HG03060 (cell line): ENCODE measurements at regions not wholly inside any gene's neighbourhood (a gene's known extent, or its start where the extent isn't known, plus 50 kb on each side); places are given as distances from the start of the nearest gene placed in this dataset.

Experiments used
- ATAC-seq: cut with Tn5 transposase; IDR thresholded peaks from one replicate; pipeline ENCODE4 v1.9.1; 2021; ENCODE audit warnings: low read depth, moderate number of reproducible peaks; ENCODE audit not compliant: unreplicated experiment

DNA sequence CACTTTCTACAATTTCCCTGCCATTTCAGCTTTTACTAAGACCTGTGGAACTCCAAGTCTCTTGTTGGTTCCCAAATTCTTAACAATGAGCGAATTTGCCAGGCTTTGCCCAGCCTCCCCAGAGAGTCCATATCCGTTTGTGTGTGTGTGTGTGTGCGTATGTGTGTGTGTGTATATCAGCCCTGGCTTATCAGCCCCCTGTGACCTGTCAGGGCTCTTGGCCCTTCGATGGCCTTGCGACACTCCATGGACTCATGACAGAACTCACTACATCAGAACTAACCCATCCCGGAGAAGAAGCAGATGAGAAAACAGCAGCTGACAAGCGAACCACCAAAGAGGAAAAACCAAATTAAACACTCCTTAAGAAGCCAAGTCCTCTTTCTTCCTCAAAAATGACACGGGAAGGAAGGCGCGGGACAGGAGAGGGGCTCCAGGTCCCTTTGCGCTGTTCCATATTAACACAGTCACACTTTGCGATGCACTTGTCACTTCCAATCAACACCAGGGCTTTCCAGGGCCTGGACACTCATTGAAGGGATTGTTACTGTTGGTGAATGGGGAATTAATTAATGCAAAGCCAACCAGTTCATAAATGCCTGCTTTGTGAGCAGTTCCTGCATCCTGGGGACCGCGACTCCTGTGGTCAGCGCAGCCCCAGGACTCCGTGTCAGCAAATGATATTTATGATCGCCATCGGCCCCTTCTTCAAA lies 524.0 kb downstream of the CD83 start:
- no peak for ATAC-seq

DNA sequence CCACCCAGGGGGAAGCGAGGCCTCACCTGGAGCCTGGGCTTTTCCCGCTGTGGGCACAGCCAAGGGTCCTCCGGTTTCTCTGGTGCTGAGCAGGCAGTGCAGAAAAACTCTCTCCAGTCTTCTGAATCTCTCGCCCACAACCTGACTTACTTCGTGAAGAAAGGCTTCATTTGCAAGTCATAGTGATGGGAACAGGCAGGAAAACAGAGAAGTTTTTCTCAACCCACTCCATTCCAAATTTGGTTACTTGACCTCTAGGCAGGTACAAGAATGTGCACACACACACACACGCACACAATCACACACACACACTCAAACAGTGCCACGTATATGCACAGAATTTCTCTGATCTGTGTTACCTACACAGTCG lies 524.5 kb downstream of the CD83 start:
- no peak for ATAC-seq

DNA sequence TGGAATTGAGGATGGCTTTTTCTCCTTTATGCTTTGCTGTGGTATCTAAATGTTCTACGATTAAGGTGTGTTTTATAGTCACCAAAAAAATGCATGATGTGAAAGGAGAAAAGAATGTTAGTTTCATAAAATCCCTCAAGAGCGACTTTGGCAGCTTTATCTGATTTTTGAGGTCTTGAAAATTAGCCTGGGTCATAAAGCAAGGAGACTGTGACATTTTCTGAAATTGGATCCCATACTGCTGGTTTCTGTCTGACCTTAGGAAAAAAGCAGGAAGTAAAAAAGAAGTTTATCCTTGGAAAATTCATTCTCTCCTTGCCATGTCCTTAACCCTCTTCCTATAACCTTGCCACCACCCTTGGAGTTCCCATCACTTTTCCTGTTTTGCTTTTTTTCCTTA lies 525.3 kb downstream of the CD83 start:
- no peak for ATAC-seq

GRCh38 chr6:14644381-14644780 lies 526.8 kb downstream of the CD83 start:
- no peak for ATAC-seq

DNA sequence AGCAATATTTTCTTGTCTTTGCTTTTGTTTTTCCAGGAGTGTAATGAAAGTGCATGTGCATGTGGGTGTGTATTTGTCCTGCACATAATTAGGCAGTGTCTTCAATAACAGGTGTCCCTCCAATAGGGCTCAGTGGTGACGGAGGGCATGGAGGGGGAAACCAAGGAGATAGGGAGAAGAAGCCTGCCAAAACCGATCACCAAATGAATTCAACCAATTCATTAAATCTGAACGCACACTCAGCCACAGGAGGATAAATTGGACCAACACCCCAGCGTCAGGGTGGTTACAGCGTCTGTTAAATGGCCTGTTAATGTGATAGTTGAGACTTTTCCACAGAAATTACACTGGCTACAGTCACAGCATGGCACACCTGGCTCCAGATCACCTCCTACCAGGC lies 527.6 kb downstream of the CD83 start:
- no peak for ATAC-seq

DNA sequence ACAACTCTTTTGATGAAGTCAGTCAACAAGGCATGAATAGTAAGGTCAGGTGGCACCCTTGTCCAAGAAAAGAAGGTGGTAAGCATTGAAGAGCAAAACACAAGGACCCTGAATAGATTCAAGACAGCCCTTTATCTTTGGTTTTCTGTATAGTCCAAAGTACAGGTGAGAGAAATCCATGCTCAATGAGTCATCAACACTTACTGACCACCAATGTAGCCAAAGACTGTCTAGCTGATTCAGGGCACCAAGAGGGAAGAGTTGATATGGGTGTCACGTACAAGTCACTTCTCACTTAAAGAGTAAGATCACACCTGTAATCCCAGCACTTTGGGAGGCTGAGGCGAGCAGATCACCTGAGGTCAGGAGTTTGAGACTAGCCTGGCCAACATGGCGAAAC lies 528.3 kb downstream of the CD83 start:
- no peak for ATAC-seq

DNA sequence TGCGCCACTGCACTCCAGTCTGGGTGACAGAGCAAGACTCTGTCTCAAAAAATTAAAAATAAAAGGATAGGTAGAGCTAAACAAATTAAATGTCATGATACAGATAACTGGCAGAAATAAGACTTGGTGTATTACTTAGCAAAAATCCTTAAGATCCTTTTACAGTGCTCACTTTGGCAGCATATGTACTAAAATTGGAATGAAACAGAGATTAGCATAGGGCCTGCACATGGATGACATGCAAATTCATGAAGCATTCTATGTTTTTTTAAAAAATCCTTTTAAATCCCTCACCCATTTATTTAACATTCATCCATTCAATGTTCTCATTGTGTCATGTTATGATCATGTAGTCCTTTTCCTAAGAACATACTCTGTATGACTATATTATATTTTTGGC lies 528.8 kb downstream of the CD83 start:
- ATAC-seq, result no peak

DNA sequence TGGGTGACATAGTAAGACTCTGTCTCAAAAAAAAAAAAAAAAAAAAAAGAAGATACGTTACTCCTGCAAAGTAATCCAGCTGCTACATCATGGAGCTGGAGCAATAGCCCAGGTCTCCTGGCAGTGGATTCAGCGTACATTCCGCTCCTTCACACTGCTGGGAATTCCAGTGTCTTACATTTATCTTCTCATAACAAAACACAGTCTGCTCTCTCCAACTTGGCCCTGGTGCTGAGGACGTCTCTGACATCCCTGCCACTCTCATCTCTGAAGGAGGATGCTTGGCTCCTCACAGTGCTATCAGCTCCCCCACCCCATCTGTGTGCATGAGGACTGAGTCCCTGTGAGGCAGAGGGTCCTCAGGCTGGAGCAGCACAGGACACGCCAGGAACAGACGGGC lies 529.8 kb downstream of the CD83 start:
- no peak for ATAC-seq

- no peak for ATAC-seq
Observed at GRCh38 chr6:14652536-14652935, 535.0 kb downstream of the CD83 start.

DNA sequence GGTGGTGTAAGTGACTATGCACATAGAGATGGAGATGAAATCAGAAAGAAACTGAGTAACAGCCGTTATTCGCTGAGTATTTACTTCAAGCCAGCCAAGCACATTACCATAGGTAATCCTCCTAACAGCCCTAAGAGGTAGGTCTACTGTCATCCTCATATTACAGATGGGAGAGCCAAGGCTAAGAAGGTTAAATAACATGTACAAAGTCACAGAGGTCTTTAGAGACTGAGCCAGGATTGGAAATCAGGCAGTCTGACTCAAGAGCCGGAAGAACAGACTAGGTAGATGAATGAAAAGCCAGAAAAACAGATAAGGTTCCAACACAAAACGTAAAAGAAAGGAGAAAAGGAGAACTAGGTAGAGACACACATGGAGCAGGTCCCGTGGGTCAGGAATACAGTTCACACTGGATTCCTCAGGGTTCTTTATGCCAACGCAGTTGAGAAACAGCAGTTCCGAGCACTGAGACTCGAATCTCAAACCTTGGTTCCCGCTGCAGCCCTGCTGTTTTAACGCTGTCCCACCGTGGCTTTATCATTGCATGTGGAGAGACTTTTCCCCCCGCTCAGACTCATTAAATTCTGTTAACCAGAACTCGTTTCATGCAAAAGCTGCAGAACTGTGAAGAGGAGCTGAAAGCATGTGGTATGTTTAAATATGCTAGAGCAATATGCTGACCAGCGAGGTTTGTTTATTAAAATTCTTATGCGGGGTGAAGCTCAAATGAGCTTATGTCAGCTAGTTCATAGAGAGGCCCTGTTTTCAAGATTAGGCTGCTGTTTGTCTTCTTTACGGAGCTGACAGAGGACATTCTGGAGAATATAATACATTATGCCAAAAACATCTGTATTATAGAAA lies 537.9 kb downstream of the CD83 start:
- no peak for ATAC-seq

DNA sequence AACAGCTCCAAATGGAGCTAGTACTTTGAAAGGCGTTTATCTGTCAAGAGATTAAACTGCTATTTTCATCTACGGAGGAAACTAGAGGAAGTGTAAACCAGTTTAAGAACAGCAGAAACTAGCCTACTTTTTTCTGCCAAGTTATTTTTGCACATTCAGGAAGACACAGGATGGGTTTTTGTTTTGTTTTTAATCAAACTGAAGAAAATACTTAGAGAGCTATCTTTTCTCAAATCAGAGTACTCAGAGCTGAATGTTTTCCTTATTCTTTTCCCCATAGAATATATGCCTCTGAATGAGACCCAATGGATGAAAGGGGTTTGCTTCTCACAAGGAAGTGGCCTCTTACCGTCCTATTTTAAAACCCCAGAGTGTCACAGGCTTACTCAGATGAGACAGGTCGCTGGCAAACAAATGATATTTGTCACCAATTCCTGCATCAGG lies 538.5 kb downstream of the CD83 start:
- ATAC-seq, result no peak

GRCh38 chr6:14656649-14657048 lies 539.1 kb downstream of the CD83 start:
- no peak for ATAC-seq

GRCh38 chr6:14658030-14658429 lies 540.5 kb downstream of the CD83 start:
- no peak for ATAC-seq

DNA sequence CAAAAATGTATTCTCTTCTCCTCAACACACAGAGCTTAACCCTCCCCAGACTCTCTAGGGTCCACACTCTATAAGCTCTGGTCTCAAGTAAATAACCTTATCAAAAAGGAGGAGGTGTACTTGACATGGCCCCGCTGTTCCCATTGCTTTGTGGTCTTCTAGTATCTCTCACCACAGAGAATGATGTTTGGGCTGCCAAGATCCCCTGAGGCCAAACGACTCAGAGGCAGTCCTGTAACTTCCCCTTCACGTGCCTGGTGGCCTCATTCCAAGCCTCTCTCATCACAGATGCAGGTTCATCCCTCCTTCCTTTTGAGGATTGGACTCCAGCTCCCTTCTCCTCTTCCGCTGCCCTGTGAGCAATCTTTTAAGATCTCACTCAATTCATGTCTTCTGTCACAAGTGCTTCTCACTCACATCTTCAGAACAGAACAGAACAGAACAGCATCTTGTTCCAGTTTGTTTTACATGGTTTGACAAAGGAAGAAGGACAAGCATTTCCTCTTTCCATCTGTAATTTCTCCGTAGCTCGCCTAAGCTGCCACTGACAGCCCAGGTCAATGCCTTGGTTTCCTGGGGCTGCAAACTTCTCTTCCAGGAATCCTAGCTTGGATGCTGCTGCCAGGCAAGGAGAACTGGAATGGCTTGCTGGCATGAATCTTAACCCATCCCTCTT lies 541.5 kb downstream of the CD83 start:
- ATAC-seq, result no peak

DNA sequence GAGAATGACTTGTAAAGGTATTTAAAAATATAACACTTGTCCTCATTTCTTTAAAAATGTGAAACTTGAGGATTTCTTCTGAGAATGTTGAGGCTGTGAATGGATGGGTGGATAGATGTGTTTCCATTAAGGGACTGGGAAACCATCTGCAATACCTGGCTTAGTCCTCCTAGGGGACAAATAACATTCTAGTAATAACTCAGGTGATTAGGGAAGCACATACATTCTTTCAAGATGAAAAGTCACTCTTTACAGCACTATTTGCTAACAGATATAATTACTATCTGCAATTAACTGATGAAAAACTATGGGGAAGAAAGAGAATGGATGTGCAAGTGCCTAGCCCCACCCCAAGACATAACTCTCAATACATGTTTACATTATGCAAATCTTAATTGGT lies 542.3 kb downstream of the CD83 start:
- no peak for ATAC-seq

- no peak for ATAC-seq
Observed at GRCh38 chr6:14660806-14661579, 543.4 kb downstream of the CD83 start.

DNA sequence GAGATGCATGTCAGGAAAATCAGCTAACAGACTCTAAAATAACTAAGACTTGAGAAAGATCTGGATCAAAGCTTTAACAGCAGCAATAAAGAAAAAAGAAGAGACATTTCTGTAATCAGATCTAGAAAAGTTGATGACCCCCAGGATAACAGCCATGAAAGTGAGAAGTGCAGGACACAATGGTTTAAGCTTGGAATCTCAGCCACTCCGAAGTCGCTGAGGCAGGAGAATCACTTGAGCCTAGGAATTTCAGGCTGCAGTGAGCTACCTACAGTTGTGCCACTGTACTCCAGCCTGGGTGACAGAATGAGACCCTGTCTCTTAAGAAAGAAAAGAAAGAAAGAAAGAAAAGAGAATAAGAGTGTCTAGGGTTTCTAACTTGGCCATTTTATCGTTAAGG lies 544.1 kb downstream of the CD83 start:
- no peak for ATAC-seq

GRCh38 chr6:14664112-14664601 lies 546.6 kb downstream of the CD83 start:
- no peak for ATAC-seq

GRCh38 chr6:14664621-14665315 lies 547.2 kb downstream of the CD83 start:
- no peak for ATAC-seq
